AG09319 (cell line): ENCODE measurements at regions not wholly inside any gene's neighbourhood (a gene's known extent, or its start where the extent isn't known, plus 50 kb on each side); places are given as distances from the start of the nearest gene placed in this dataset.

Experiments
- DNase-seq: peaks from one replicate; pipeline ENCODE4 v3.0.0-alpha.2; 2010; ENCODE audit warnings: low read depth; ENCODE audit errors: extremely low read depth
- TF ChIP-seq, protein P1 (sequence below): IDR thresholded peaks from 2 replicates; pipeline ENCODE4 v1.5.1; 2011; ENCODE audit warnings: low read depth, mild to moderate bottlenecking, inconsistent platforms, low read length, moderate library complexity

GRCh38 chr7:46315891-46316290 is 394.8 kb upstream of the IGFBP3 start:
- DNase-seq, result no peak
- TF ChIP-seq, protein P1, sequence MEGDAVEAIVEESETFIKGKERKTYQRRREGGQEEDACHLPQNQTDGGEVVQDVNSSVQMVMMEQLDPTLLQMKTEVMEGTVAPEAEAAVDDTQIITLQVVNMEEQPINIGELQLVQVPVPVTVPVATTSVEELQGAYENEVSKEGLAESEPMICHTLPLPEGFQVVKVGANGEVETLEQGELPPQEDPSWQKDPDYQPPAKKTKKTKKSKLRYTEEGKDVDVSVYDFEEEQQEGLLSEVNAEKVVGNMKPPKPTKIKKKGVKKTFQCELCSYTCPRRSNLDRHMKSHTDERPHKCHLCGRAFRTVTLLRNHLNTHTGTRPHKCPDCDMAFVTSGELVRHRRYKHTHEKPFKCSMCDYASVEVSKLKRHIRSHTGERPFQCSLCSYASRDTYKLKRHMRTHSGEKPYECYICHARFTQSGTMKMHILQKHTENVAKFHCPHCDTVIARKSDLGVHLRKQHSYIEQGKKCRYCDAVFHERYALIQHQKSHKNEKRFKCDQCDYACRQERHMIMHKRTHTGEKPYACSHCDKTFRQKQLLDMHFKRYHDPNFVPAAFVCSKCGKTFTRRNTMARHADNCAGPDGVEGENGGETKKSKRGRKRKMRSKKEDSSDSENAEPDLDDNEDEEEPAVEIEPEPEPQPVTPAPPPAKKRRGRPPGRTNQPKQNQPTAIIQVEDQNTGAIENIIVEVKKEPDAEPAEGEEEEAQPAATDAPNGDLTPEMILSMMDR, result no peak

DNA sequence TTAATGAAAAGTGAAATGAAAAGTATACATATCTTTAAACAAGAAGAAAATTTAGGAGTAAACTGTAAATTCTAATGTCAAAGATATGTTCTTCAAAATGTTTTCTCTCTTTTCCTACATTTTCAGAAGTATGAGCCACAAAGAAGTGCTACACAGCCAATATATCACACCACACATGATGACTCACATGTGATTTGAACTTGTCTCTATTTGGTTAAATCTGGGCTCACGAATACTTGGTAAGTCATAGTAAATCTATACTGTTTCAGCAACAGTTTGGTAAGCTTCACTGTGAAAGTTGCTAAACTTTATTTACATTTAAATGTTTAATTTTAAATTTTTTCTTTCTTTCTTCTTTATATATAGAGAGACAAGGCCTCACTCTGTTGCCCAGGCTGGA is 380.6 kb upstream of the IGFBP3 start:
- TF ChIP-seq, protein P1, result no peak

DNA sequence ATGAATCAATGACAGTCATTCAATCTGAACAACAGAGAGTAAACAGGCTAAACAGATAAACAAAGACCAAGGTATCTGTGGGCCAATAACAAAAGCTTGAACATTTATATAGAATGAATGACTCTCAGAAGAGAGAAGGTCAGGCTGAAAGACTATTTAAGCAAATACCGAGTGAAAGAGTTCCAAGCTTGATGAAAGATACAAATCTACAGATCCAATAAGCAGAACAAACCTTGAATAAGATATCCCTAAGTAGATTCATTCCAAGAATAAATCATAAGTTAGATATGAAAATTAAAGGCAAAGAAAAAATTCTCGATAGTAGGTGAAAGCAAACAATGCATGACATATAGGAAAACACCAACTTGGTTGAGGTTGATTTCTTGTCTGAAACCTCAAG is 376.4 kb upstream of the IGFBP3 start:
- no peak for DNase-seq
- TF ChIP-seq, protein P1, result no peak

More for the DNA sequence above, 380.6 kb upstream of the IGFBP3 start:
- no peak for DNase-seq

DNA sequence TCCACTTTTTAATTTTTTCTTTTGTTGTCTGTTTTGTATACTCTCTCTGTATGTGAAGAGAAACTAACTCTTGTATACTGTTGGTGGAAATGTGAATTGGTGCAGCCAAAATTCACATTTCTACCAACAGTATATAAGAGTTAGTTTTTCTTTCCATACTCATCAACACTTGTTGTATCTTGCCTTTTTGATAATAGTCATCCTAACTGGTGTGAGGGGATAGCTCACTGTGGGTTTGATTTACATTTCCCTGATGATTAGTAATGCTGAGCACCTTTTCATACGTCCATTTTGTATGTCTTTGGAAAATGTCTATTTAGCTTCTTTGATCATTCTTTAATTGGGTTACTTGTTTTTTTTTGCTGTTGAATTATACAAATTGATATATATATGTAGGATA is 375.5 kb upstream of the IGFBP3 start:
- TF ChIP-seq, protein P1, result no peak
- no peak for DNase-seq

DNA sequence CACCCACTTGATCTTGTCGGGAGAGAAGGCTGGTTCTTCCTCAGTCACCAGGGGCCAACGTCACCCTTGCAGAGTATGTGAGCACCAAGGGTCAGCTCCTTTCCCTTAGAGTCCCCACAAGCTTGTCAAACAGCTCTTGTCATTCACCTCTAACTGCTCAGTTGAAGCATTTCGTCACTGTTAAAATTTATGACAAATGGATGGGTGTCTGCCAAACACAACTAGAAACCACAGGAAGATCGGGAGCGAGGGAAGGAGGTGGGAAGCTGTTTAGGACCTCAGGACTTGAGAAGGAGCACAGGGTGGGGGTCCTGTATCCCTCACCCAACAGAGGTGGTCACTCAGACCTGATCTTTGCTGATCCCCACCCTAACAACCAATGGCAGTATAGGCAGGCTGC is 373.3 kb upstream of the IGFBP3 start:
- no peak for DNase-seq
- TF ChIP-seq, protein P1, result no peak

DNA sequence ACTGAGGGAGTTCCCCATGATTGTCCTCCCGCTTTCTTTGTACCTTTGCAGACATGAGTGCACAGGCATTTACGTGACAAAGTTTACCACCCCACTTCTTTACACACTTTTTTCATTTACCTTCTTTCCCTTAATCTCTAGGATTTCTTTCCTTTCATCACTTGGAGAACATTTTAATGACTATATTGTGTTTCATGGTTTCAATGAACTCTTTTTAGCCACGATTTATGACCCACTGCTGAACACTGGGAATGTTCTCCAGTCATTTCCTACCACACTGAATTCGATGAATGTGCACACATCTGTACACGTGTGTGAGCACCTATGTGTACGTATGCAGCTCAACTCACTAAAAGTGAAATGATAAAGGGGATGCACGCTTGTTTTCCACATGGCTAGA is 371.7 kb upstream of the IGFBP3 start:
- TF ChIP-seq, protein P1, result no peak
- DNase-seq, result no peak

GRCh38 chr7:46291601-46292150 is 370.6 kb upstream of the IGFBP3 start:
- DNase-seq, result no peak
- TF ChIP-seq, protein P1, result no peak
